ENCODE measurements at regions not wholly inside any gene's neighbourhood (a gene's known extent, or its start where the extent isn't known, plus 50 kb on each side); places are given as distances from the start of the nearest gene placed in this dataset.
A peak's percentile ranks its signal among the peaks of the same experiment; 100 is the strongest.
"Not testable (repeated sequence)": the region's sequence is repeated elsewhere in the genome, so short reads cannot be mapped to it uniquely, and the experiment has no call there.

DNA sequence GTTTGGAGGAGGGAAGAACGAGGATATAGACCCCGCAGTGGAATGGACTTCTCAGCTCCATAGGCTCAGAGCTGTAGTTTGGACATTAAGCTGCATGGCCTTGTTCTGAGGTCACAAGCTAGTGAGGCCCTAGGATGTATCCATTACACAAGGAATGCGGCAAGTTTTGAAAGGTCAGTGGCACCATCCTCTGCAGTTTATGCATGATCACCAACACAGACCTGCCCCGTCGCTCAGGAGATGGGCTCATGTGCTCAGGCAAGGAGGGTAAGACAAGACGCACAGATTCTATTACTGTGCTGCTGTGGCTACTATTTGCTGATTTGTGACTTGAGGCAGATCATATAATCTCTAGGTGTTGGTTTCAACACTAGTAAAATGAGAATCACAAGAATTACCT lies 110.9 kb downstream of the FAM161A start:
- DNase-seq (ENCODE audit: low read depth in 2 of 2), result no peak
- TF ChIP-seq, protein P1, sequence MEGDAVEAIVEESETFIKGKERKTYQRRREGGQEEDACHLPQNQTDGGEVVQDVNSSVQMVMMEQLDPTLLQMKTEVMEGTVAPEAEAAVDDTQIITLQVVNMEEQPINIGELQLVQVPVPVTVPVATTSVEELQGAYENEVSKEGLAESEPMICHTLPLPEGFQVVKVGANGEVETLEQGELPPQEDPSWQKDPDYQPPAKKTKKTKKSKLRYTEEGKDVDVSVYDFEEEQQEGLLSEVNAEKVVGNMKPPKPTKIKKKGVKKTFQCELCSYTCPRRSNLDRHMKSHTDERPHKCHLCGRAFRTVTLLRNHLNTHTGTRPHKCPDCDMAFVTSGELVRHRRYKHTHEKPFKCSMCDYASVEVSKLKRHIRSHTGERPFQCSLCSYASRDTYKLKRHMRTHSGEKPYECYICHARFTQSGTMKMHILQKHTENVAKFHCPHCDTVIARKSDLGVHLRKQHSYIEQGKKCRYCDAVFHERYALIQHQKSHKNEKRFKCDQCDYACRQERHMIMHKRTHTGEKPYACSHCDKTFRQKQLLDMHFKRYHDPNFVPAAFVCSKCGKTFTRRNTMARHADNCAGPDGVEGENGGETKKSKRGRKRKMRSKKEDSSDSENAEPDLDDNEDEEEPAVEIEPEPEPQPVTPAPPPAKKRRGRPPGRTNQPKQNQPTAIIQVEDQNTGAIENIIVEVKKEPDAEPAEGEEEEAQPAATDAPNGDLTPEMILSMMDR (IDR thresholded peaks at IDR 0.05; ENCODE audit: low read depth, low read length), result no peak
- H3K4me3 ChIP-seq (replicated peaks in 1 of 2; ENCODE audit: low read depth in 2 of 2, low read length in 2 of 2), result no peak overlapping the region

DNA sequence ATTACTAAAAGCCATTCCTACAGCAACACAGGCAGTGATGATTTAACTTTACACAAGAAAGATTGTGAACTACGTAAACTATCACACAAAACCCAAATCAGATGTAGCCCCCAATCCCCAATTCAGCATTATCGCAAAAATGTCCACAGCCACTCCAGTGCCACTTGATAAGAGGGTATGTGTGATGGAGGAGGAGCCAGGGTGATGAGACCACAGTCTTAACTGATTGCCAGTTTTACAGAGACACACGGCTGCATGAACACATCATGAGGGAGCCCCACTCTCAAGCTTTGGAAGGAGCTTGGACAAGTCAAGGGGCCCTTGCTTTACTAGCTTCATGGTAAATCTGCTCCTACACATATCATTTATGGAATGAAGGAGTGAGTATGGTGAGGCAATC lies 116.0 kb downstream of the FAM161A start:
- TF ChIP-seq, protein P1 (IDR thresholded peaks at IDR 0.05; ENCODE audit: low read depth, low read length), result no peak
- H3K4me3 ChIP-seq (replicated peaks in 1 of 2; ENCODE audit: low read depth in 2 of 2, low read length in 2 of 2), result no peak overlapping the region
- no peak for DNase-seq (ENCODE audit: low read depth in 2 of 2)

DNA sequence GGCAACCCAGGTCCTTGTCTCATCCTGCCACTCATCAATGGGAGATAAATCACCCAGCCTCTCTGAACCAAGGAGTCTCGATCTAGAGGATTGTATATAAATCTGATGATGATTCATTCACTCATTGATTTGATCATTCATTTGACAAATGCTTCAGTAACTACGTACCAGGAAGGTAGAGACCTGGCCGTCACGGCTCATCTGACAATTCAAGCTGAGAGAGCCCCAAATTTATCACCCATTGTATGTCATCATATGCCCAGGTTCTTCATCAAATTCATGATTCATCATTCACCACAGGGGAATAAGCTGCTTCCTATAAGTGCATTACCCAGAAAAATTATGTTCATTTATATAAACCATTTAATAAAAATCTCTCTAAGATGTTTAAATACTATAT lies 116.9 kb downstream of the FAM161A start:
- no peak overlapping the region for H3K4me3 ChIP-seq (replicated peaks in 1 of 2; ENCODE audit: low read depth in 2 of 2, low read length in 2 of 2)
- TF ChIP-seq, protein P1 (IDR thresholded peaks at IDR 0.05; ENCODE audit: low read depth, low read length), result no peak
- no peak for DNase-seq (ENCODE audit: low read depth in 2 of 2)

DNA sequence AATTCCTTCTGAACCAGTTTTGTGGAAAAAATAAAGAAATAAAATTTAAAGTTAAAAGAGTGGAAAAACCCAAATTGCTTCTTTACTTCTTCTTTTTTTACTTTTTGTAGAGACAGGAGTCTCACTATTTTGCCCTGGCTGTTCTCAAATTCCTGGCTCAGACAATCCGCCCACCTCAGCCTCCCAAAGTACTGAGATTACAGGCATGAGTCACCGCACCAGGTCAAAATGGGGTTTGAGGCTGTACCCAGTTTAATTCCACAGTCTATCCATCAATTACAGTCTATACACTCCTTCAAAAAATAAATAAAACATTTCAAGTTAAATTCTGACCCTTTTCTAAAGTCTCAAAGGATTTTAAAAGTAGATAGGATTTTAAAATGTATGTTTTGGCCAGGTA lies 120.3 kb downstream of the FAM161A start:
- DNase-seq (ENCODE audit: low read depth in 2 of 2), result peak in 1 of 2 donors; percentile 5
- TF ChIP-seq, protein P1 (IDR thresholded peaks at IDR 0.05; ENCODE audit: low read depth, low read length), result no peak
- no peak overlapping the region for H3K4me3 ChIP-seq (replicated peaks in 1 of 2; ENCODE audit: low read depth in 2 of 2, low read length in 2 of 2)

DNA sequence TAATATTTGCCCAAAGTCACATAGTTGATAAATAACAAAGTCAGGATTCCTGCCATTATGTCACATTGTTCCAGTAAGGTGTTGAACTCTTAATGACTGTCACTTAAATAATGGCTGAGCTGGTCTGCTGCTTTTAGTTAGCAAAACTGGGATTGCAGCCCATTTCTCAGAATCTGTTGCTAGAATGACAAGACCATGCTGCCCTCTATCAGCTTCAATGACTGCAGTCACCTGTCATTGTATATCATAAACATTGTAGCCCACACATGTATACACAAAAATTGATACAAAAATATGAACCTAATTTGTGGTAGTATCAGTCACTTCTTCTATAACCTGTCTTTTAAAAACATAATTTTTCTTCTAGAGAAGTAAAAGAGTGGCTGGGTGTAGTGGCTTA lies 121.1 kb downstream of the FAM161A start:
- H3K4me3 ChIP-seq (replicated peaks in 1 of 2; ENCODE audit: low read depth in 2 of 2, low read length in 2 of 2), result no peak overlapping the region
- DNase-seq (ENCODE audit: low read depth in 2 of 2), result no peak
- TF ChIP-seq, protein P1 (IDR thresholded peaks at IDR 0.05; ENCODE audit: low read depth, low read length), result no peak

DNA sequence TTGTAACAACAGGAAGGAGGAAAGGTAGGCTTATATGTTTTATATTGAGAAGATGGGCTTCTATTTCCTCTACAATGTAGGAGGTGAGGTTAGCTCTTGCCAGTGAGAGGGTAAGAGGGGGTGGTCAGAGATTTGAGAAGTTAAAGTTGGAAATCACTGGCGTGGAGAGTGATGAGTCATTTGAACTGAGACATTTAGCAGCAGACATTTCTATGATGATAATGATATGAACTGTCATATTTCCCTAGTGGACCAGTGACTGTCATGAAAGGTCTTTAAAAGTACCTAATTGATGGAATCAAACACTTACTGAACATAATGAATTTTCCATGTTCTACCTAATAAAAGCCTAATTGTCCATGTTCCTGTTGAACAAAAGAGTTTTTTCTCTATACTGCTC lies 126.1 kb downstream of the FAM161A start:
- peak in 1 of 2 donors; percentile 15 for DNase-seq (ENCODE audit: low read depth in 2 of 2)
- H3K4me3 ChIP-seq (replicated peaks in 1 of 2; ENCODE audit: low read depth in 2 of 2, low read length in 2 of 2), result no peak overlapping the region
- TF ChIP-seq, protein P1 (IDR thresholded peaks at IDR 0.05; ENCODE audit: low read depth, low read length), result no peak

DNA sequence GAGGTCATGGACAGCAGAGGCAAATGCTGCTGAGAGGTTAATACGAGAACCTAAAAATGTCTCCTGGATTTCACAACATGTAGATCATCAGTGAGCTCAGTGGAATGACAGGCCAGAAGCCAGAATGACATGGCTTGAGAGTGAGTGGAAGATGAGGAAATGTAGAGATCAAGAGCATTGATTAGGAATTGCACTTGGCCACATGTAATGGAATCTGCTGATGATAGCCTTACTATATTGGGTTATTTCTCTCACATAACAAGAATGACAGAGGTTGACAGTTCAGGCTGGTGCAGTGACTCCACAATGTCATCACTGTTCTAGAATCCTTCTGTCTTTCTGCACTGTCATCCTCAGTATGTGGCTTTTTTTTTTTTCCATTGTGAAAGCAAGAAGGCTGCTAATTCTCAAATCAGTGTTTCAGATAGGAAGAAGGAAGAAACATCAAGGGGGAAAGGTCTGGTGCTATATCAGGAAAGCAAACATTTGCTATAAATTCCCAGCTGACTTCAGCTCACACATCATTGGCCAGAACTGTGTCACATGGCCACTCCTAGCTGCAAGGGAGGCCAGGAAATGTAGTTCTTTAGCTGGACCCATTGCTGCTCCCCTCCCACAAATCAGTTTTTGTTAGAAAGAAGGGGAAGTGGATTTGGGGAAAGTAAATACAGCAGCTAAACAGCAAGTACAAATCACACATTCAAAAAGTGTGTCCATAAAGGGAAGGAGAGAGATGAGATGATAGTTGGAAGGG lies 127.2 kb downstream of the FAM161A start:
- H3K4me3 ChIP-seq (replicated peaks in 1 of 2; ENCODE audit: low read depth in 2 of 2, low read length in 2 of 2), result no peak overlapping the region
- TF ChIP-seq, protein P1 (IDR thresholded peaks at IDR 0.05; ENCODE audit: low read depth, low read length), result no peak
- DNase-seq (ENCODE audit: low read depth in 2 of 2), result peak in 1 of 2 donors; percentile 18

DNA sequence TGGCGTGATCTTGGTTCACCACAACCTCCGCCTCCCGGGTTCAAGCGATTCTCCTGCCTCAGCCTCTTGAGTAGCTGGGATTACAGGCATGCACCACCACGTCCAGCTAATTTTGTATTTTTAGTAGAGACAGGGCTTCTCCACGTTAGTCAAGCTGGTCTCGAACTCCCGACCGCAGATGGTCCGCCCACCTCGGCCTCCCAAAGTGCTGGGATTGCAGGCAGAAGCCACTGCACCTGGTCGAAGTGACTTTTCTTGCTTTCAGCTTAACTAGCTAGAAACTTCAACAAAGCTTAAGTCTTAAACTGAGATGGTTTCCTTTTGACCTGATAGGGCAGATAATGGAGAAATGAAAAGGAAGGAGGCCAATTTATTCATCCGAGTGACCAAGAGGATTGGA lies 130.5 kb downstream of the FAM161A start:
- not testable (repeated sequence) for DNase-seq (ENCODE audit: low read depth in 2 of 2); H3K4me3 ChIP-seq (replicated peaks in 1 of 2; ENCODE audit: low read depth in 2 of 2, low read length in 2 of 2)

All from cardiac fibroblast (primary cell).